Stimulated activated CD4-positive, alpha-beta T cell treated with anti-CD3 and anti-CD28 coated beads, TNF-alpha, amount 100 ng/mL, for 4 hours (primary cell): ENCODE measurements at regions not wholly inside any gene's neighbourhood (a gene's known extent, or its start where the extent isn't known, plus 50 kb on each side); places are given as distances from the start of the nearest gene placed in this dataset.
"Not testable (repeated sequence)": the region's sequence is repeated elsewhere in the genome, so short reads cannot be mapped to it uniquely, and the experiment has no call there.

Experiments
- DNase-seq, 3 experiments: peaks; one replicate each; pipeline ENCODE4 v3.0.0-alpha.2; 2020; ENCODE audit warnings: low read depth in 3 of 3

DNA sequence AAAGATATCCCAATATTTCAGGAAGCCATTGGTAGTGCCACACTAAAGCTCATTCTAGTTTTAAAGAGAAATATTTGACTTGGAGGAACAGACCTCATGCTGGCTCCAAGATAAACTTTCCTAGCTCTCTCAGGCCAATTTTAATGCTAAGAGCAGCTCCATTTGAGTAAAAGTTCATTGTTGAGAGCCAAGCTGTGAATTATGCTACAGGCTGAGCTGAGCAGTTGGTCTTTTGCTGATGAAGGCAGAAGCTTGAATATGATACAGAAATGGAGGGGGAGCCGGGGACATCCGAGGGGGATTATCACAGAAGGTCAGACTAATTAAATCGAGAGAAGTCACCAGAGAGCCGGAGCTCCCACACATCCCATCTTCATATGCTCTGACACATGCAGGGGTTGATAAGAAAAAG, 175.7 kb upstream of the AUTS2 start:
- DNase-seq, result no peak

DNA sequence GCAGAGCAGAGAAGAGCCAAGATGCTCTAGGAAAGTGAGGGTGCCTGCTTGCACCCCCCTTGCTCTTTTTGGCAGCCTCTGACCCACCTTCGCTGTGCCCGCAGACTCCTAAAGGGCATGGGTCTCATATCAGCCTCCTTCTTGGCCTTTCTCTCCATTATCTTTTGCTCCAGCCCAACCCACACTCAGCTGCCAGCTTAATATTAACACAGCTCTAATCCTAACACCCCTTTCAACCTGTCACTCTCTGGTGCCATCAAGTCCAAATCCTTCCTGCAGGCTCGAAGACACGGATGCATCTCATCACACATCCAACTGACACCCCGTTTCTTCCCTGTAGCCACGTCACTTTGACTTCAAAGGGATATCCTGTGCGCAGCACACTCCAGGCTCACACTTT, 171.6 kb upstream of the AUTS2 start:
- DNase-seq, result no peak

DNA sequence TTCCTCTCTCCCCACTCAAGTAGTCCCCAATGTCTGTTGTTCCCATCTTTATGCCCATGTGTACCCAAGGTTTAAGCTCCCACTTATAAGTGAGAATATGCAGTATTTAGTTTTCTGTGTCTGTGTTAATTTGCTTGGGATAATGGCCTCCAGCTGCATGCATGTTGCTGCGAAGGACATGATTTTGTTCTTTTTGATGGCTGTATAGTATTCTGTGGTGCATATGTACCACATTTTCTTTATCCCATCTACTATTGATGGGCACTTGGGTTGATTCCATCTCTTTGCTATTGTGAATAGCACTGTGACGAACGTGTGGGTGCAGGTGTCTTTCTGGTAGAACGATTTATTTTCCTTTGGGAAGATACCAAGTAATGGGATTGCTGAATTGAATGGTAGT, 170.2 kb upstream of the AUTS2 start:
- DNase-seq, result no peak

GRCh38 chr7:69429911-69430383, 168.3 kb upstream of the AUTS2 start:
- no peak for DNase-seq

DNA sequence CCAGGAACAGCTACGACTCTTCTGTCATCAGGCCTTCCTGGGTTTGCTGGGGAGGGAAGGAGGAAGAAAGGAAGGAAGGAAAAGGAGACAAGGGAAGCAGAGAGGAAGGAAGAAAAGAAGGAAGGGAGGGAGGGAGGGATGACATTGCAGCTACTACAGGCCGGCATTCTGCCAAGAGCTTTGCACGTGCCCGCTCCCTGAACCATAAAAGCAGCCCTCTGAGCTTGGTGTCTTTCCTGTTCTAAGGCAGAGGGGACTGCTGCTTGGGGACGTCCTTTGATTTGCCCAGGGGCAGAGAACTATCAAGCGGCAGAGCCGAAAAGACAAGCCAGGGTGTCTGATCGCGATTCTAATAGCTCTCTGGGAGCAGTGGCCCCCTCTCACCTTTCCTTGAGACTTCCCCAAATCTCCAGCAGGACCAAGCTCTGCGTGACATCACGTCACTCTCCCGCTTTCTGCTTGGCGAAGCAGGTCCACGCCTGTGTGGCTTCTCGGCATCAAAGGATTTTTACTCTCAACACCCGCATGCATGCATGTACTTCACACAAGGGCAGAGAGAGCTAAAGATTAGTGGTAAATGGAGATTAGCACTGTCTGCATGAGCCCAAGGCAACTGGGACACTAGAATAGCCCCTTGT, 167.8 kb upstream of the AUTS2 start:
- DNase-seq, result no peak

DNA sequence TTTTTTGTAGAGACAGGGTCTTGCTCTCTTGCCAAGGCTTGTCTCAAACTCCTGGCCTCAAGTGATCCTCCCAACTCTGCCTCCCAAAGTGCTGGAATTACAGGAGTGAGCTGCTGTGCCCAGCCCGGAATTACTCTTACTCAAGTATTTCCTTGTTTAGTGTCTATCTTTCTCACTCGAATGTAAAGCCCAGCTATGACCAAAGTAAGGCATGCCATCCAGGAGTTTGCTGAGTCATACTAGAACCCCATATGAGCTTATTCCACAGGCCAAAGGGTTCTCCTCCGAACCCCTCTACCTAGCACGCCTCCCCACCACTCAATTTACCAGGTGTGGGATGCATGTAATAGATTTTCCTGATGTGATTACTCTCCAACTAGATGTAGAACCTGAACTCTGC, 166.6 kb upstream of the AUTS2 start:
- no peak for DNase-seq

- not testable (repeated sequence) for DNase-seq
These were observed 166.0 kb upstream of the AUTS2 start for GRCh38 chr7:69432276-69432675.

GRCh38 chr7:69433081-69433480, 165.2 kb upstream of the AUTS2 start:
- no peak for DNase-seq

DNA sequence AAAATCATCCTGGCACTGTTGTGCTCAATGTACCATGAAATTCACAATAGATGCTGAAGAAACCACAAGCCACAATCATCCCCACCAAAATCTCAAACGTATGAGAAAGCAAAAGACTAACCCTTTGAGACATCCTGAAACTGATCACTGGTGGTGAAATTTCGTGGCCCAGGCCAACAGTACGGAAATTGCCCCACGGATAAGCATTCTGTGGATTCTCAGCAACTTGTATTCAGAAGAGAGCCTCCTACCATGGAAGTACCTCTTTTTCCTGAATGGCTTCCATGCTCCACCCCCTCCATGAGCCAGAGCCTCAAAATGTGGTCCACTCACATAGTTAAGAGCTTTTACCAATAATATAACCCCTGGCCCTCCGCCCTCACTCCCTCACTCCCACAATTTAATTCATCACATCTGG, 163.9 kb upstream of the AUTS2 start:
- DNase-seq, result no peak

DNA sequence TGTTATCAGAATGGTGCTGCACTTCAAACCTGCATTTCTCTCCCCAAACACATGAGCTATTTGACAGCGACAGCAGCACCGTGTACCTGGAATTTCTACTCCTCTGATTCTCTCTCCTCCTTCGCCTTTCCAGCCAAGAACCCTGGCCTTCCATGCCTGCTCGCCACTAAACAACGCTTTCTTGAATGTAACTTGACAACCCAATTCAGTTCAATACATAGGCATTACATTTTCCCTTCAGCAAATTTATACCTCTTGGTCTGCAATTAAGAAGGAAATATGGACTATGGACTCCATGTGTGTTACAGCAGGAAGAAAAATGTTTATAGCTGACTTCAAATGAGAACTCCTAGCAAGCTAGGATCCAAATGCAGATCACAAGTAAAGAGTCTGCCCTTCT, 162.6 kb upstream of the AUTS2 start:
- no peak for DNase-seq

DNA sequence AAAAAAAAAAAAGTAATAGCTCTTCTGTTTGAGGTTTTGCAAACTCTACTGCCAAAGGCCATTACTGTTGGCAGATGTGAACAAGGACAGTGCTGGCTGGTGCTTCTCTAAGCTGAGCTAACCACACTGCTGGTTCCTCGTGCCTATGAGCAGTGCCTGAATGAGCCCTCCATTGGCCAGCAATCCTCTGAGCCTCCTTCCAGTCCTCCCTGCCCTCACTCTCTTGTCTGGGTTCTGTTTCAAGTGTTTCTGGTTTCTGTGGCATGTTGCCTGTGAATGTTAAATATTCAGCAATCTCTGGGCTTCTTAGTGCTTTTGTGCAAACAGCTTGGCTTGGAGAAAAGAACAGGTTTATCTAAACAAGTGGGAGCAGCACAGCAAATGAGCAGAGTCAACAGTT, 161.3 kb upstream of the AUTS2 start:
- no peak for DNase-seq

DNA sequence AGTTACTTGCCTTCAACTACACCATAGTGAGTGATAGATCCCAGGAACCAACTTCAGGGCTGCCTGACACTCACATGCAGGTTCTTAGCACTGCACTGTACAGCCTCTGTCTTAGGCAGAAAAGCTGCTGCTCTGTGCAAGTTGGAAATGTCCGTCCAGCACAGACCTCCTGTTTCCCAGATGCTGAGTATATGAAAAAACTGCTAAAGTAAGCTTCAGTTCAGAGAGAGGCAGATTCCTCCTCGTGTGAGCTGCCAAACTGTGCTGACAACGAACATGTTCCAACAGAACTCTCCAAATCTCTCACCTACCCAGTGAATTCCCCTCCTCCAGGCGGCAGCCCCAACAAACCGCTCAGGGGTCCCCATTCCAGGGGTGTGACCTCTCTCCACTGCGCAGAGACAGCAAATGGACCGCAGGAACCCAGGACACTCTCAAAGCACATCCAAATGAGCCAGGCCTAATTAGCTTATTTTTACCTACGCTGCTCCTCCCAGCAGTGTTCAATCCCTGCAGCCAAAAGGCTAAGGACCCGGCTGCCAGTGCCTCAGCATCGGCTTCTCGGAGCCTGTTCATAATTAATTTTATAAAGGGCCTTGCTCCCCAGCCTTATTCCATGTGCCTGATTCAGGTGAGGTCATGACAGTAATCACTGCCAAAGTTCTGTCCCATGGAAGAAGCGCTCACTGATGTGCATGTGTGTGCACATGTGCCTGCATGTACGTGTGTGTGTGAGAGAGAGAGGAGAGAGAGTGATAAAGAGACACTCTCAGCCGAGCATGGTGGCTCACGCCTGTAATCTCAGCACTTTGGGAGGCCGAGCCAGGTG, 159.5 kb upstream of the AUTS2 start:
- no peak for DNase-seq

DNA sequence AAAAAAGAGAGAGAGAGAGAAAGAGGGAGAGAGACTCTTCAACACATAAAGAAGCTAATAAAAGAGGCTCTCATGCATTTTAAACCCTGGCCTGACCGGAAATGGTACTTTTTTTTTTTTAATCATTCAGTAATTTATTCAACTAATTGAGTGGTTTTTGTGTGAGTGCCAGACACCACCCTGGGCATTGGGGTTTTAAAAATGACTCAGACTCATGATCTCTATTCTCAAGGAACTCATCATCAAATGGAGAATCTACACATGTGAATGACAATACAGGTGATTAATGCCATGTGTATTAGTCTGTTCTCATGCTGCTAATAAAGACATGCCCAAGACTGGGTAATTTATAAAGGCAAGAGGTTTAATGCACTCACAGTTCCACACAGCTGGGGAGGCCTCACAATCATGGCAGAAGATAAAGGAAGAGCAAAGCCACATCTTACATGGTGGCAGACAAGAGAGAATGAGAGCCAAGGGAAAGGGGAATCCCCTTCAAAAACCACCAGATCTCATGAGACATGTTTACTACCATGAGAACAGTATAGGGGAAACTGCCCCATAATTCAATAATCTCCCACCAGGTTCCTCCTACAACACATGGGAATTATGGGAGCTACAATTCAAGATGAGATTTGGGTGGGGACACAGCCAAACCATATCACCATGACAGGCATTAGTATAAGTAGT, 158.5 kb upstream of the AUTS2 start:
- no peak for DNase-seq

DNA sequence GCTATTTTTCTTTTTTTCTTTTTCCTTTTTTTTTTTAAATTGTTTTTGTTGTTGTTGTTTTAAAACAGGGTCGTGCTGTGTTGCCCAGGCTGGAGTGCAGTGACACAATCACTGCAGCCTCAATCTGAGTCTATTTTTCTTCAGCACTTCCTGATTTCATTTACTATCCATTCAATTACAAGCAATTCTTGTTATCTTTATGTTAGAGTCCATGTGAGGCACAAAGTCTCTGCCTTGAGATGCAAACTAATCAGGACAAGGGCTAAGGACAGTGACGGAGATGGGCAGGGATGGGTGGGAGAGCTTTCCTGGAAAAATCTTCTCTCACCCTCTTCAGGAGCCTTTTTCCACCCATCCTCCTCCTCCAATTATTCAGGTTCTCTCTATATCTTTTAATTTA, 157.3 kb upstream of the AUTS2 start:
- DNase-seq, result no peak

DNA sequence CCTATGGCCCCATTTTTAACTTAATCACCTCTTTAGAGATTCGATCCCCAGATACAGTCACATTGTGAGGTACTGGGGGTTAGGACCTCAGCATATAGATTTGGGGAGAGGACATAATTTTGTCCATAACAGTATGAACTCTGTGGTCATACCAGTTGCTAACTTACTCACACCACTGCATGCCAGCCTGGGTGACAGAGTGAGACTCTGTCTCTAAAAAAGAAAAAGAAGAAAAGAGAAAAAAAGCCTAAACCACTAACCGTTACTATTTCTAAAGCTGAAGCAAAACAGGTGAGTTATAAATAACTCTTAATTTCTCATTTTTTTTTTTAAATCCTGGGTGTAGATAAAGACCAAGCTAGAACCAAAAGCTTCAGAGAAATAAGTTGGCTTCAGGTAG, 155.1 kb upstream of the AUTS2 start:
- DNase-seq, result no peak

DNA sequence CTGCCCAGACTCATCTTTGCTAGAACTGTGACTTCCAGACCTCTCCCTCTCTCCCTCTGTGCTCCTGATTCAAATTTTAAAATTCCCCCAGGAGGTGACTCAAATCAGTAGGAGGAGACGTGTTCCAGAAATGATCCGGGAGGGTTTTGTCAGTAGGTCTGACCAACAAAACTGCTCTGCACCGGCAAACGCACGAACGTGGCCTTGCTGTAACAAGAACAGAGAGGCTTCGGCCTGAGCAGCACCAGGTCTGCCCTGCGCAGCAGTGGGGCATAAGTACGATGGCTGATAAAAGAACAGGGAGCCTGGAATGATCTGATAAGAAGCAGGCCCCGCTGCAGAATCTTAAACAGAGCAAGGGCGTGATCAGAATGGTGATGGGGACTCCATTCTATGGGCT, 152.7 kb upstream of the AUTS2 start:
- DNase-seq, result no peak

DNA sequence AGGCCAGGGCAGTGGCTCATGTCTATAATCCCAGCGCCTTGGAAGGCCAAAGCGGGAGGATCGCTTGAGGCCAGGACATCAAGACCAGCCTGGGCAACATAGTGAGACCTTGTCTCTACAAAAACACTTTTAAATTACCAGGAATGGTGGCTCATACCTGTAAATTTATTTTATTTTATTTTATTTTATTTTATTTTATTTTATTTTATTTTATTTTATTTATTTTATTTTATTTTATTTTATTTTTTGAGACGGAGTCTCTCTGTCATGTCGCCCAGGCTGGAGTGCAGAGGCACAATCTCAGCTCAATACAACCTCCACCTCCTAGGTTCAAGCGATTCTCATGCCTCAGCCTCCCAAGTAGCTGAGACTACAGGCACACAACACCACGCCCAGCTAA, 152.1 kb upstream of the AUTS2 start:
- DNase-seq, result not testable (repeated sequence)

- no peak for DNase-seq
These were observed 150.2 kb upstream of the AUTS2 start for GRCh38 chr7:69448071-69448470.

DNA sequence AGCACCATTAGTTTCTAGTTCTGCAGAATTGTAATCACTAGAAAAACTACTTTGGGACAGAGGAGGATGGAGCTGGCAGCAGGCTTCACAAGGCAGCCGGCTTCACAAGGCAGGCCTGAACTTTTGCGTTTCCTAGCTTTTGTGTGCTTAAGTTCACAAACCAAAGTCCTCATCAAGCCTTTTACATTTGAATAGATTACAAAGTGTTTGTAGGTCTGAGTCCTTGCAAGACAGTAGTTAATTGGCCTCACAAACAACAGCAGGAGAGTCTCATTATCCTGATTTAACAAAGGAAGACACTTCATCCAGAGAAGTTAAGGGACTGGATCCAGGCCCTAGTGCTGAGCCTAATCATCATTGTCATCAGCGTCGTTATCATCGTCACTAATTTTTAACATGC, 147.8 kb upstream of the AUTS2 start:
- no peak for DNase-seq

DNA sequence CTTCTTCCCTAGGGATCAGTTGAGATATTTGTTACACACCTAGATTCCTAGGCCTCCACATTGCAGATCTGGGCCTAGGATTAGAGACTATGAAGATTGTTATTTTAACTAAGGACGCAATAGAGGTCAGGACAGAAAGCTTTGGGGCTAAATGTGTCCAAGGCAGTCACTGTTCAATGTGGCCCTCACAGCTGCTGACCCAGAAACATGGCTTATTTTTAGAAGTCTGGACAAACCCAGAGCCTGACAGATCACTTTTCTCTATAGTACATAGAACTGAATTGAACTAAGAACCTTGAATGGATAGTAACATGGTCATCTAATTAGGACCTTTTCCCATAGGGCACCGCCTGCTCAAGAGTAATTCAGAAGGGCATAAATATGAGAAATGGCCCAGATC, 146.6 kb upstream of the AUTS2 start:
- DNase-seq, result no peak

DNA sequence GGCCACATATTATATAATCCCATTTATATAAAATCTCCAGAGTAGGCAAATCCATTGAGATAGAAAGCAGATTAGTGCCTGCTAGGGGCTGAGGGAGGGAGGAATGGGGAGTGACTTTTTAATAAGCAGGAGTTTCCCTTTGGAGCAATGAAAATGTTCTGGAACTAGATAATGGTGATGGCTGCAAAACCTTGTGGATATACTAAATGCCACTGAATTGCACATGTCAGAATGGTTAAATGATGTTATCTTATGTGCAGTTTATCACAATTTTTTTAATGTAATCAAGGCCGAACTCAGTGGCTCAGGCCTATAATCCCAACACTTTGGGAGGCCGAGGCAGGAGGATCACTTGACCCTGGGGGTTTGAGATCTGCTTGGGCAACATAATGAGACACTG, 145.5 kb upstream of the AUTS2 start:
- DNase-seq, result no peak

GRCh38 chr7:69457595-69458504, 140.4 kb upstream of the AUTS2 start:
- no peak for DNase-seq
